Fibroblast of skin of left biceps (primary cell): ENCODE measurements at regions not wholly inside any gene's neighbourhood (a gene's known extent, or its start where the extent isn't known, plus 50 kb on each side); places are given as distances from the start of the nearest gene placed in this dataset.
"Not testable (repeated sequence)": the region's sequence is repeated elsewhere in the genome, so short reads cannot be mapped to it uniquely, and the experiment has no call there.

Source experiments
- DNase-seq, 2 experiments: peaks; one replicate each; pipeline ENCODE4 v3.0.0-alpha.2; 2013; ENCODE audit warnings: low read depth in 2 of 2

GRCh38 chr10:45118929-45119328 lies 118.2 kb downstream of the ZNF22 start:
- DNase-seq, result no peak

GRCh38 chr10:45122180-45122860 lies 121.6 kb downstream of the ZNF22 start:
- DNase-seq, result not testable (repeated sequence)

- DNase-seq, result no peak
Observed at GRCh38 chr10:45135443-45136198, 134.9 kb downstream of the ZNF22 start.

GRCh38 chr10:45136256-45136655 lies 135.5 kb downstream of the ZNF22 start:
- no peak for DNase-seq

GRCh38 chr10:45144326-45145070 lies 143.8 kb downstream of the ZNF22 start:
- DNase-seq, result no peak

- not testable (repeated sequence) for DNase-seq
Observed at GRCh38 chr10:45145143-45145542, 144.4 kb downstream of the ZNF22 start.

GRCh38 chr10:45147000-45147399 lies 146.3 kb downstream of the ZNF22 start:
- DNase-seq, result no peak

GRCh38 chr10:45150997-45151396 lies 150.3 kb downstream of the ZNF22 start:
- no peak for DNase-seq

- DNase-seq, result no peak
Observed at GRCh38 chr10:45151467-45152214, 150.9 kb downstream of the ZNF22 start.

GRCh38 chr10:45152726-45153125 lies 152.0 kb downstream of the ZNF22 start:
- DNase-seq, result no peak

GRCh38 chr10:45154502-45154901 lies 153.8 kb downstream of the ZNF22 start:
- no peak for DNase-seq

GRCh38 chr10:45155784-45156183 lies 155.1 kb downstream of the ZNF22 start:
- DNase-seq, result no peak

GRCh38 chr10:45160271-45160670 lies 155.1 kb downstream of the OR13A1 start:
- no peak for DNase-seq

GRCh38 chr10:45163315-45163975 lies 152.0 kb downstream of the OR13A1 start:
- no peak for DNase-seq

- DNase-seq, result not testable (repeated sequence)
Observed at GRCh38 chr10:45175520-45176118, 139.8 kb downstream of the OR13A1 start.

- no peak for DNase-seq
Observed at GRCh38 chr10:45179691-45180090, 135.7 kb downstream of the OR13A1 start.

GRCh38 chr10:45180507-45180906 lies 134.9 kb downstream of the OR13A1 start:
- no peak for DNase-seq

- no peak for DNase-seq
Observed at GRCh38 chr10:45180946-45181875, 134.2 kb downstream of the OR13A1 start.

GRCh38 chr10:45183174-45183573 lies 132.2 kb downstream of the OR13A1 start:
- no peak for DNase-seq
